GM23338 (cell line): ENCODE measurements at regions not wholly inside any gene's neighbourhood (a gene's known extent, or its start where the extent isn't known, plus 50 kb on each side); places are given as distances from the start of the nearest gene placed in this dataset.

Source experiments
- ATAC-seq: fragments of 200-7000 bp; cut with Tn5 transposase; 3 replicates; pipeline ENCODE4 v1.9.1; 2020
- DNase-seq: peaks from one replicate; pipeline ENCODE4 v3.0.0-alpha.2; 2015; ENCODE audit warnings: low spot score
- H2AFZ ChIP-seq: fragments of 200-600 bp; sonication (generic); 2 replicates; pipeline ENCODE4 v1.8.0; 2016; ENCODE audit warnings: antibody characterized with exemption, mild to moderate bottlenecking, moderate library complexity
- H3F3A ChIP-seq: fragments of 200-600 bp; sonication (generic); replicated peaks from 2 replicates; pipeline ENCODE4 v1.8.0; 2017; ENCODE audit warnings: antibody characterized with exemption, mixed run types, low read depth
- H3K27ac ChIP-seq: fragments of 200-600 bp; sonication (generic); 2 replicates; pipeline ENCODE4 v1.6.1; 2016; ENCODE audit warnings: low read depth
- H3K27me3 ChIP-seq: fragments of 200-600 bp; sonication (generic); 2 replicates; pipeline ENCODE4 v1.8.0; 2016; ENCODE audit warnings: mild to moderate bottlenecking, mixed run types, moderate library complexity; ENCODE audit not compliant: insufficient read depth
- H3K36me3 ChIP-seq: fragments of 200-600 bp; sonication (generic); 2 replicates; pipeline ENCODE4 v1.8.0; 2016; ENCODE audit warnings: mild to moderate bottlenecking; ENCODE audit not compliant: insufficient read depth
- H3K4me1 ChIP-seq: fragments of 200-600 bp; sonication (generic); 2 replicates; pipeline ENCODE4 v1.8.0; 2016; ENCODE audit warnings: mild to moderate bottlenecking, moderate library complexity; ENCODE audit not compliant: insufficient read depth
- H3K4me2 ChIP-seq: fragments of 200-600 bp; sonication (generic); 2 replicates; pipeline ENCODE4 v1.7.1; 2017; ENCODE audit warnings: mixed run types
- H3K4me3 ChIP-seq: fragments of 200-600 bp; sonication (generic); 2 replicates; pipeline ENCODE4 v1.6.1; 2016; ENCODE audit warnings: mixed run types
- H3K79me2 ChIP-seq: fragments of 200-600 bp; sonication (generic); replicated peaks from 2 replicates; pipeline ENCODE4 v1.8.0; 2017; ENCODE audit warnings: mild to moderate bottlenecking; ENCODE audit not compliant: insufficient read depth
- H3K9me2 ChIP-seq: fragments of 200-600 bp; sonication (generic); 2 replicates; pipeline ENCODE4 v1.8.0; 2017; ENCODE audit not compliant: insufficient read depth
- H4K20me1 ChIP-seq: fragments of 200-600 bp; sonication (generic); replicated peaks from 2 replicates; pipeline ENCODE4 v1.8.0; 2017; ENCODE audit warnings: mild to moderate bottlenecking; ENCODE audit not compliant: insufficient read depth
- H3K27ac Mint-ChIP-seq: 2 replicates; pipeline ENCODE4 v1.8.0; 2020; ENCODE audit warnings: inconsistent platforms, mild to moderate bottlenecking, moderate library complexity, mixed read lengths
- H3K27me3 Mint-ChIP-seq: 3 replicates; pipeline ENCODE4 v1.8.0; 2022; ENCODE audit warnings: low read depth, mild to moderate bottlenecking, moderate library complexity, mixed read lengths, inconsistent platforms; ENCODE audit not compliant: insufficient read depth, poor library complexity
- H3K36me3 Mint-ChIP-seq: 3 replicates; pipeline ENCODE4 v1.8.0; 2021; ENCODE audit warnings: low read depth, mild to moderate bottlenecking, inconsistent platforms, moderate library complexity, mixed read lengths
- H3K4me1 Mint-ChIP-seq: 3 replicates; pipeline ENCODE4 v1.8.0; 2020; ENCODE audit warnings: mild to moderate bottlenecking, inconsistent platforms, mixed read lengths
- H3K4me3 Mint-ChIP-seq: 3 replicates; pipeline ENCODE4 v1.8.0; 2021; ENCODE audit warnings: moderate library complexity, mild to moderate bottlenecking, inconsistent platforms, mixed read lengths
- H3K9me3 Mint-ChIP-seq: 3 replicates; pipeline ENCODE4 v1.8.0; 2020; ENCODE audit warnings: moderate library complexity, mild to moderate bottlenecking, inconsistent platforms, mixed read lengths
- CREB1 ChIP-seq: fragments of 250-450 bp; sonication (Bioruptor Pico); IDR thresholded peaks from 2 replicates; pipeline ENCODE4 v1.5.0; 2020; ENCODE audit warnings: low read depth, mild to moderate bottlenecking, moderate library complexity
- EZH2 ChIP-seq: fragments of 200-600 bp; sonication (generic); IDR thresholded peaks from one replicate; pipeline ENCODE4 v1.8.0; 2017; ENCODE audit warnings: antibody characterized with exemption, mild to moderate bottlenecking, low read depth; ENCODE audit not compliant: unreplicated experiment
- EZH2phosphoT487 ChIP-seq: fragments of 200-600 bp; sonication (generic); IDR thresholded peaks from one replicate; pipeline ENCODE4 v1.8.1; 2018; ENCODE audit warnings: antibody characterized with exemption; ENCODE audit not compliant: unreplicated experiment
- JUNB ChIP-seq: IDR thresholded peaks from one replicate; pipeline ENCODE4 v1.6.1; 2016; ENCODE audit warnings: antibody characterized with exemption; ENCODE audit not compliant: unreplicated experiment
- NANOG ChIP-seq: IDR thresholded peaks from 2 replicates; pipeline ENCODE4 v1.6.1; 2016; ENCODE audit warnings: antibody characterized with exemption, borderline replicate concordance
- POLR2AphosphoS5 ChIP-seq: IDR thresholded peaks from 2 replicates; pipeline ENCODE4 v1.6.1; 2016; ENCODE audit warnings: antibody characterized with exemption, low read depth
- STAT1 ChIP-seq: IDR thresholded peaks from one replicate; pipeline ENCODE4 v1.6.1; 2016; ENCODE audit warnings: antibody characterized with exemption; ENCODE audit not compliant: unreplicated experiment
- ZNF114 ChIP-seq: fragments of 250-450 bp; sonication (Bioruptor Pico); IDR thresholded peaks from 2 replicates; pipeline ENCODE4 v1.5.0; 2020; ENCODE audit warnings: mild to moderate bottlenecking, moderate library complexity
- ZNF331 ChIP-seq: fragments of 250-450 bp; sonication (Bioruptor Pico); IDR thresholded peaks from 2 replicates; pipeline ENCODE4 v1.5.0; 2020; ENCODE audit warnings: low read depth, mild to moderate bottlenecking, moderate library complexity
- TF ChIP-seq, protein P1 (sequence below): IDR thresholded peaks from 2 replicates; pipeline ENCODE4 v1.6.1; 2016; ENCODE audit warnings: antibody characterized with exemption
- TF ChIP-seq, protein P2 (sequence below): IDR thresholded peaks from one replicate; pipeline ENCODE4 v1.6.1; 2018; ENCODE audit warnings: antibody characterized with exemption; ENCODE audit not compliant: unreplicated experiment
- TF ChIP-seq, protein P3 (sequence below), 2 experiments: fragments of 200-600 bp in 1 of 2; sonication (generic) in 1 of 2; conservative IDR thresholded peaks; 2 replicates each; pipeline versions ENCODE4 v1.5.1 to v1.6.1; 2016 to 2017; ENCODE audit warnings: antibody characterized with exemption in 2 of 2, low read depth in 2 of 2, mild to moderate bottlenecking in 2 of 2, moderate library complexity in 1 of 2
- TF ChIP-seq, protein P4 (sequence below): fragments of 250-450 bp; sonication (Bioruptor Pico); IDR thresholded peaks from 2 replicates; pipeline ENCODE4 v1.5.0; 2020; ENCODE audit warnings: mild to moderate bottlenecking, moderate library complexity

DNA sequence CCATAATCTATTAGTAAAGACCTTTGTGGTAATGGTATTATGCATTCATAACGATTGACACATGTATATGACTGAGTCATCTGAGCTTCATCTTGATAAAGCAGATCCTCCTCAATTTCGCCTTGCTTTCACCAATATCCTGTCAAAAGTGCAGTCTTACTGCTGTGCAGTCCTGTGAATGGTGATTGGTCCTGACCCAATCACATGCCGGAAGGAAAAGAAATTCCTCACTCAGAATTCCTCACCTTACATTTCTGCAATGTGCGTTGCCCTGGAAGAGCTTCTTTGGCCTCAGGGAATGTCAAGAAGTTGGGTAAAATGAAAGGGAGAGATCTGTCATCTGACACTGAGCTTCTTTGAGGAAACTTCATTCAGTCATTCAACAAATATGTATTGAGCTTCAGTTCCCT is 121.0 kb upstream of the TSPAN2 start:
- H2AFZ ChIP-seq = no peak overlapping the region

More for the DNA sequence above, 121.0 kb upstream of the TSPAN2 start:
- H3K27ac Mint-ChIP-seq = no peak overlapping the region
- DNase-seq (no peak), ATAC-seq (no peak)
- Histone ChIP-seq H4K20me1 (no peaks in the 10 kb centered on the region), H3K27ac (no peak overlapping the region), H3K4me1 (no peaks in the 10 kb centered on the region), H3K4me2 (no peak overlapping the region), H3K27me3 (no peaks in the 10 kb centered on the region), H3K9me2 (peaks cover 6% of the 10 kb centered on the region; the same call in 1 of the 2 replicates), H3F3A (no peaks in the 10 kb centered on the region), H3K36me3 (no peaks in the 10 kb centered on the region), H3K79me2 (no peaks in the 10 kb centered on the region), H3K4me3 (no peak overlapping the region)
- no peak overlapping the region for H3K4me3 Mint-ChIP-seq
- H3K27me3 Mint-ChIP-seq = no peaks in the 10 kb centered on the region
- H3K9me3 Mint-ChIP-seq = no peaks in the 10 kb centered on the region
- TF ChIP-seq, protein P1, sequence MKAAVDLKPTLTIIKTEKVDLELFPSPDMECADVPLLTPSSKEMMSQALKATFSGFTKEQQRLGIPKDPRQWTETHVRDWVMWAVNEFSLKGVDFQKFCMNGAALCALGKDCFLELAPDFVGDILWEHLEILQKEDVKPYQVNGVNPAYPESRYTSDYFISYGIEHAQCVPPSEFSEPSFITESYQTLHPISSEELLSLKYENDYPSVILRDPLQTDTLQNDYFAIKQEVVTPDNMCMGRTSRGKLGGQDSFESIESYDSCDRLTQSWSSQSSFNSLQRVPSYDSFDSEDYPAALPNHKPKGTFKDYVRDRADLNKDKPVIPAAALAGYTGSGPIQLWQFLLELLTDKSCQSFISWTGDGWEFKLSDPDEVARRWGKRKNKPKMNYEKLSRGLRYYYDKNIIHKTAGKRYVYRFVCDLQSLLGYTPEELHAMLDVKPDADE = no peak
- TF ChIP-seq ZNF114 (no peak), ZNF331 (no peak), EZH2 (no peak), CREB1 (no peak), STAT1 (no peak), JUNB (no peak), EZH2phosphoT487 (no peak), POLR2AphosphoS5 (no peak), NANOG (no peak)
- TF ChIP-seq, protein P2, sequence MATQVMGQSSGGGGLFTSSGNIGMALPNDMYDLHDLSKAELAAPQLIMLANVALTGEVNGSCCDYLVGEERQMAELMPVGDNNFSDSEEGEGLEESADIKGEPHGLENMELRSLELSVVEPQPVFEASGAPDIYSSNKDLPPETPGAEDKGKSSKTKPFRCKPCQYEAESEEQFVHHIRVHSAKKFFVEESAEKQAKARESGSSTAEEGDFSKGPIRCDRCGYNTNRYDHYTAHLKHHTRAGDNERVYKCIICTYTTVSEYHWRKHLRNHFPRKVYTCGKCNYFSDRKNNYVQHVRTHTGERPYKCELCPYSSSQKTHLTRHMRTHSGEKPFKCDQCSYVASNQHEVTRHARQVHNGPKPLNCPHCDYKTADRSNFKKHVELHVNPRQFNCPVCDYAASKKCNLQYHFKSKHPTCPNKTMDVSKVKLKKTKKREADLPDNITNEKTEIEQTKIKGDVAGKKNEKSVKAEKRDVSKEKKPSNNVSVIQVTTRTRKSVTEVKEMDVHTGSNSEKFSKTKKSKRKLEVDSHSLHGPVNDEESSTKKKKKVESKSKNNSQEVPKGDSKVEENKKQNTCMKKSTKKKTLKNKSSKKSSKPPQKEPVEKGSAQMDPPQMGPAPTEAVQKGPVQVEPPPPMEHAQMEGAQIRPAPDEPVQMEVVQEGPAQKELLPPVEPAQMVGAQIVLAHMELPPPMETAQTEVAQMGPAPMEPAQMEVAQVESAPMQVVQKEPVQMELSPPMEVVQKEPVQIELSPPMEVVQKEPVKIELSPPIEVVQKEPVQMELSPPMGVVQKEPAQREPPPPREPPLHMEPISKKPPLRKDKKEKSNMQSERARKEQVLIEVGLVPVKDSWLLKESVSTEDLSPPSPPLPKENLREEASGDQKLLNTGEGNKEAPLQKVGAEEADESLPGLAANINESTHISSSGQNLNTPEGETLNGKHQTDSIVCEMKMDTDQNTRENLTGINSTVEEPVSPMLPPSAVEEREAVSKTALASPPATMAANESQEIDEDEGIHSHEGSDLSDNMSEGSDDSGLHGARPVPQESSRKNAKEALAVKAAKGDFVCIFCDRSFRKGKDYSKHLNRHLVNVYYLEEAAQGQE = no peak
- TF ChIP-seq, protein P3, sequence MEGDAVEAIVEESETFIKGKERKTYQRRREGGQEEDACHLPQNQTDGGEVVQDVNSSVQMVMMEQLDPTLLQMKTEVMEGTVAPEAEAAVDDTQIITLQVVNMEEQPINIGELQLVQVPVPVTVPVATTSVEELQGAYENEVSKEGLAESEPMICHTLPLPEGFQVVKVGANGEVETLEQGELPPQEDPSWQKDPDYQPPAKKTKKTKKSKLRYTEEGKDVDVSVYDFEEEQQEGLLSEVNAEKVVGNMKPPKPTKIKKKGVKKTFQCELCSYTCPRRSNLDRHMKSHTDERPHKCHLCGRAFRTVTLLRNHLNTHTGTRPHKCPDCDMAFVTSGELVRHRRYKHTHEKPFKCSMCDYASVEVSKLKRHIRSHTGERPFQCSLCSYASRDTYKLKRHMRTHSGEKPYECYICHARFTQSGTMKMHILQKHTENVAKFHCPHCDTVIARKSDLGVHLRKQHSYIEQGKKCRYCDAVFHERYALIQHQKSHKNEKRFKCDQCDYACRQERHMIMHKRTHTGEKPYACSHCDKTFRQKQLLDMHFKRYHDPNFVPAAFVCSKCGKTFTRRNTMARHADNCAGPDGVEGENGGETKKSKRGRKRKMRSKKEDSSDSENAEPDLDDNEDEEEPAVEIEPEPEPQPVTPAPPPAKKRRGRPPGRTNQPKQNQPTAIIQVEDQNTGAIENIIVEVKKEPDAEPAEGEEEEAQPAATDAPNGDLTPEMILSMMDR (conservative IDR thresholded peaks at IDR 0.05; ENCODE audit: low read depth in 2 of 2) = no peak
- TF ChIP-seq, protein P4, sequence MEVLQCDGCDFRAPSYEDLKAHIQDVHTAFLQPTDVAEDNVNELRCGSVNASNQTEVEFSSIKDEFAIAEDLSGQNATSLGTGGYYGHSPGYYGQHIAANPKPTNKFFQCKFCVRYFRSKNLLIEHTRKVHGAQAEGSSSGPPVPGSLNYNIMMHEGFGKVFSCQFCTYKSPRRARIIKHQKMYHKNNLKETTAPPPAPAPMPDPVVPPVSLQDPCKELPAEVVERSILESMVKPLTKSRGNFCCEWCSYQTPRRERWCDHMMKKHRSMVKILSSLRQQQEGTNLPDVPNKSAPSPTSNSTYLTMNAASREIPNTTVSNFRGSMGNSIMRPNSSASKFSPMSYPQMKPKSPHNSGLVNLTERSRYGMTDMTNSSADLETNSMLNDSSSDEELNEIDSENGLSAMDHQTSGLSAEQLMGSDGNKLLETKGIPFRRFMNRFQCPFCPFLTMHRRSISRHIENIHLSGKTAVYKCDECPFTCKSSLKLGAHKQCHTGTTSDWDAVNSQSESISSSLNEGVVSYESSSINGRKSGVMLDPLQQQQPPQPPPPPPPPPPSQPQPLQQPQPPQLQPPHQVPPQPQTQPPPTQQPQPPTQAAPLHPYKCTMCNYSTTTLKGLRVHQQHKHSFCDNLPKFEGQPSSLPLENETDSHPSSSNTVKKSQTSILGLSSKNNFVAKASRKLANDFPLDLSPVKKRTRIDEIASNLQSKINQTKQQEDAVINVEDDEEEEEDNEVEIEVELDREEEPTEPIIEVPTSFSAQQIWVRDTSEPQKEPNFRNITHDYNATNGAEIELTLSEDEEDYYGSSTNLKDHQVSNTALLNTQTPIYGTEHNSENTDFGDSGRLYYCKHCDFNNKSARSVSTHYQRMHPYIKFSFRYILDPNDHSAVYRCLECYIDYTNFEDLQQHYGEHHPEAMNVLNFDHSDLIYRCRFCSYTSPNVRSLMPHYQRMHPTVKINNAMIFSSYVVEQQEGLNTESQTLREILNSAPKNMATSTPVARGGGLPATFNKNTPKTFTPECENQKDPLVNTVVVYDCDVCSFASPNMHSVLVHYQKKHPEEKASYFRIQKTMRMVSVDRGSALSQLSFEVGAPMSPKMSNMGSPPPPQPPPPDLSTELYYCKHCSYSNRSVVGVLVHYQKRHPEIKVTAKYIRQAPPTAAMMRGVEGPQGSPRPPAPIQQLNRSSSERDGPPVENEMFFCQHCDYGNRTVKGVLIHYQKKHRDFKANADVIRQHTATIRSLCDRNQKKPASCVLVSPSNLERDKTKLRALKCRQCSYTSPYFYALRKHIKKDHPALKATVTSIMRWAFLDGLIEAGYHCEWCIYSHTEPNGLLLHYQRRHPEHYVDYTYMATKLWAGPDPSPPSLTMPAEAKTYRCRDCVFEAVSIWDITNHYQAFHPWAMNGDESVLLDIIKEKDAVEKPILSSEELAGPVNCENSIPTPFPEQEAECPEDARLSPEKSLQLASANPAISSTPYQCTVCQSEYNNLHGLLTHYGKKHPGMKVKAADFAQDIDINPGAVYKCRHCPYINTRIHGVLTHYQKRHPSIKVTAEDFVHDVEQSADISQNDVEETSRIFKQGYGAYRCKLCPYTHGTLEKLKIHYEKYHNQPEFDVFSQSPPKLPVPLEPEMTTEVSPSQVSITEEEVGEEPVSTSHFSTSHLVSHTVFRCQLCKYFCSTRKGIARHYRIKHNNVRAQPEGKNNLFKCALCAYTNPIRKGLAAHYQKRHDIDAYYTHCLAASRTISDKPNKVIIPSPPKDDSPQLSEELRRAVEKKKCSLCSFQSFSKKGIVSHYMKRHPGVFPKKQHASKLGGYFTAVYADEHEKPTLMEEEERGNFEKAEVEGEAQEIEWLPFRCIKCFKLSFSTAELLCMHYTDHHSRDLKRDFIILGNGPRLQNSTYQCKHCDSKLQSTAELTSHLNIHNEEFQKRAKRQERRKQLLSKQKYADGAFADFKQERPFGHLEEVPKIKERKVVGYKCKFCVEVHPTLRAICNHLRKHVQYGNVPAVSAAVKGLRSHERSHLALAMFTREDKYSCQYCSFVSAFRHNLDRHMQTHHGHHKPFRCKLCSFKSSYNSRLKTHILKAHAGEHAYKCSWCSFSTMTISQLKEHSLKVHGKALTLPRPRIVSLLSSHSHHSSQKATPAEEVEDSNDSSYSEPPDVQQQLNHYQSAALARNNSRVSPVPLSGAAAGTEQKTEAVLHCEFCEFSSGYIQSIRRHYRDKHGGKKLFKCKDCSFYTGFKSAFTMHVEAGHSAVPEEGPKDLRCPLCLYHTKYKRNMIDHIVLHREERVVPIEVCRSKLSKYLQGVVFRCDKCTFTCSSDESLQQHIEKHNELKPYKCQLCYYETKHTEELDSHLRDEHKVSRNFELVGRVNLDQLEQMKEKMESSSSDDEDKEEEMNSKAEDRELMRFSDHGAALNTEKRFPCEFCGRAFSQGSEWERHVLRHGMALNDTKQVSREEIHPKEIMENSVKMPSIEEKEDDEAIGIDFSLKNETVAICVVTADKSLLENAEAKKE (CRISPR knock-in tag) = no peak
- no peaks in the 10 kb centered on the region for H3K36me3 Mint-ChIP-seq
- 0 out of 3 replicates have a peak, but pooled peaks cover 4% of the 10 kb centered on the region for H3K4me1 Mint-ChIP-seq
